Osteocyte (in vitro differentiated cells): ENCODE measurements at regions not wholly inside any gene's neighbourhood (a gene's known extent, or its start where the extent isn't known, plus 50 kb on each side); places are given as distances from the start of the nearest gene placed in this dataset.

Experiments used
- DNase-seq: peaks from one replicate; pipeline ENCODE4 v3.0.0; 2021; ENCODE audit warnings: mixed read lengths; ENCODE audit not compliant: unreplicated experiment; ENCODE audit errors: extremely low spot score
- H3K27ac Mint-ChIP-seq: one replicate; pipeline ENCODE4 v1.8.0; 2021; ENCODE audit warnings: mild to moderate bottlenecking, mixed read lengths; ENCODE audit not compliant: unreplicated experiment
- H3K27me3 Mint-ChIP-seq: one replicate; pipeline ENCODE4 v1.8.0; 2021; ENCODE audit warnings: mixed read lengths; ENCODE audit not compliant: unreplicated experiment
- H3K36me3 Mint-ChIP-seq: one replicate; pipeline ENCODE4 v1.8.0; 2021; ENCODE audit warnings: mixed read lengths; ENCODE audit not compliant: unreplicated experiment
- H3K4me1 Mint-ChIP-seq: one replicate; pipeline ENCODE4 v1.8.0; 2021; ENCODE audit warnings: mixed read lengths; ENCODE audit not compliant: unreplicated experiment
- H3K4me3 Mint-ChIP-seq: one replicate; pipeline ENCODE4 v1.8.0; 2021; ENCODE audit warnings: mild to moderate bottlenecking, moderate library complexity, mixed read lengths; ENCODE audit not compliant: unreplicated experiment
- H3K9me3 Mint-ChIP-seq: one replicate; pipeline ENCODE4 v1.8.0; 2021; ENCODE audit warnings: mixed read lengths; ENCODE audit not compliant: unreplicated experiment
- CTCF ChIP-seq: fragments of 200-600 bp; sonication (generic); IDR thresholded peaks from 2 replicates; pipeline ENCODE4 v1.5.0; 2021; ENCODE audit warnings: antibody characterized with exemption, mild to moderate bottlenecking, moderate library complexity

GRCh38 chr20:39277185-39277584 is 315.0 kb downstream of the DHX35 start:
- no peak for DNase-seq
- H3K27ac Mint-ChIP-seq: no peak overlapping the region
- no peaks in the 10 kb centered on the region for H3K36me3 Mint-ChIP-seq
- H3K4me1 Mint-ChIP-seq: peaks cover under 1% of the 10 kb centered on the region
- no peak overlapping the region for H3K4me3 Mint-ChIP-seq
- H3K9me3 Mint-ChIP-seq: peaks cover 9% of the 10 kb centered on the region
- no peak for TF ChIP-seq CTCF
- H3K27me3 Mint-ChIP-seq: peaks cover 24% of the 10 kb centered on the region

DNA sequence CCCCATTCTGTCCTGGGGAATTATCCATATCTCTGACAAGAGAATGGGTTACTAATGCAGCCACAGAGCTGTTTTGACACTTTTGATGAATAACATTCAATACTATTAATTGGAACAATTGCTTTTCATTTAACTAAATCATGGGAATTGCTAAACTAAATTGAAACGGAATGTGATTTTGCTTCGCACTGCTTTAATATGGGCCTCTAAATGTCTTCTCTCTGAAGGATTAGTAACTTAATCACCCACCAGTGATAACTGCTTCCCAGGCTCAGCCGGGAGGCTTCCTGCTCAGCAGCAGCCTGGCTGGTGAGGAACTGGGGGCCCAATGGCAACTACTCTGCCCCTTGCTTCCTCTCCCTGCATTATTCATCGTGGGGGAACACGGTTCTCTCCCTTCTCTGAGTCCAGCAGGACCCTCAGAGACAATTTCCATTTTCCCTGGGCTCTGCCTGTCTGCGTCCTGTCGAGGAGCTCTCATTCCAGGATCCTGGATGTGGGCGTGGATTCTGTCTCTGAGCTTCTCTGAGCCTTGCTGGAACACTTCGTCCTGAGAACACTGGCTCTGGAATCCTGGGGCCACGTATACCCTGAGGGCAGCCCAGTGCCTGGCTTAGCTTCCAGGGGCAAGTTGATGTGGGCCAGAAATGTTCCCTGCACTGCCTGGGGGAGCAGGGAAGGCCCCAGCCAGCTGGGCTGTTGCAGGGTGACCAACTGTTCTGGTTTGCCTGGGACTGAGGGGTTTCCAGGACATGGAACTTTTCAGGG is 308.9 kb downstream of the DHX35 start:
- DNase-seq: no peak
- Mint-ChIP-seq H3K27me3 (no peaks in the 10 kb centered on the region), H3K4me1 (peaks cover 14% of the 10 kb centered on the region), H3K9me3 (peaks cover 5% of the 10 kb centered on the region), H3K36me3 (no peaks in the 10 kb centered on the region), H3K27ac (no peak overlapping the region), H3K4me3 (no peak overlapping the region)
- no peak for TF ChIP-seq CTCF

- peaks cover 14% of the 10 kb centered on the region for H3K4me1 Mint-ChIP-seq
- no peak for TF ChIP-seq CTCF
- H3K27me3 Mint-ChIP-seq: no peaks in the 10 kb centered on the region
- no peak for DNase-seq
- H3K4me3 Mint-ChIP-seq: no peak overlapping the region
- no peaks in the 10 kb centered on the region for H3K36me3 Mint-ChIP-seq
- no peak overlapping the region for H3K27ac Mint-ChIP-seq
- H3K9me3 Mint-ChIP-seq: no peaks in the 10 kb centered on the region
Measured at GRCh38 chr20:39269493-39270217, 307.5 kb downstream of the DHX35 start.

- DNase-seq: peak; percentile 88
- Mint-ChIP-seq H3K27ac (no peak overlapping the region), H3K36me3 (no peaks in the 10 kb centered on the region), H3K9me3 (no peaks in the 10 kb centered on the region), H3K4me3 (no peak overlapping the region), H3K27me3 (no peaks in the 10 kb centered on the region), H3K4me1 (peaks cover 14% of the 10 kb centered on the region)
- peak; percentile 97 for TF ChIP-seq CTCF
Measured at GRCh38 chr20:39268981-39269461, 306.9 kb downstream of the DHX35 start.

GRCh38 chr20:39268491-39268951 is 306.4 kb downstream of the DHX35 start:
- peaks cover 14% of the 10 kb centered on the region for H3K4me1 Mint-ChIP-seq
- no peak overlapping the region for H3K4me3 Mint-ChIP-seq
- H3K27ac Mint-ChIP-seq: no peak overlapping the region
- H3K27me3 Mint-ChIP-seq: peaks cover under 1% of the 10 kb centered on the region
- H3K36me3 Mint-ChIP-seq: no peaks in the 10 kb centered on the region
- H3K9me3 Mint-ChIP-seq: no peaks in the 10 kb centered on the region
- no peak for DNase-seq
- no peak for TF ChIP-seq CTCF
